ENCODE measurements at regions not wholly inside any gene's neighbourhood (a gene's known extent, or its start where the extent isn't known, plus 50 kb on each side); places are given as distances from the start of the nearest gene placed in this dataset.

DNA sequence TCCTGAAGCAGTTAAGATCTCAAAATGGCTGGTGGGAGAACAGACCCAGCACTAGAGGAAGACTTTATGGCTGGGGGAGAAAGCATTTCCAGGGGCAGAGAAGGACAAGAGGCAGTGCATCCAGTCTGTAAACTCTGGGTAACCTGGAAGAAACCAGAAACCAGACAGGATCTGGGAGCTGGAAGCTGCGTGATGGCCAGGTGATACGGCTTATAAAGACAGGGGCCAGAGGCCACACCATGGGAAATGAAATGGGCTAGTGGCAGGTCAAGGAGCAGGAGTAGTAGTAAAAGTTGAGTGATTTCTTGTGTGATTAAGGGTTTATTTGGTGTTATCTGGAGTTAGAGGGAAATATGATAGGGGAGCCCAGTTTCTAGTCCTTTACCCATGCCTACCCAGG, 144.7 kb upstream of the ARRDC4 start:
- TF ChIP-seq YY1 (IDR thresholded peaks at IDR 0.05; ENCODE audit: insufficient read depth, insufficient read length) (no peak), ZNF274 (IDR thresholded peaks at IDR 0.05; ENCODE audit: low read depth, low read length) (no peak)
